Type B pancreatic cell (in vitro differentiated cells): ENCODE measurements at regions not wholly inside any gene's neighbourhood (a gene's known extent, or its start where the extent isn't known, plus 50 kb on each side); places are given as distances from the start of the nearest gene placed in this dataset.

Experiments used
- DNase-seq: peaks from one replicate; pipeline ENCODE4 v3.0.0; 2021; ENCODE audit warnings: mixed read lengths; ENCODE audit not compliant: unreplicated experiment; ENCODE audit errors: extremely low spot score
- H3K27ac Mint-ChIP-seq: 2 replicates; pipeline ENCODE4 v1.8.0; 2021; ENCODE audit warnings: mild to moderate bottlenecking, mixed read lengths
- H3K27me3 Mint-ChIP-seq: 2 replicates; pipeline ENCODE4 v1.8.0; 2021; ENCODE audit warnings: mixed read lengths
- H3K36me3 Mint-ChIP-seq: 2 replicates; pipeline ENCODE4 v1.8.0; 2021; ENCODE audit warnings: mixed read lengths
- H3K4me1 Mint-ChIP-seq: one replicate; pipeline ENCODE4 v1.8.0; 2021; ENCODE audit warnings: mixed read lengths; ENCODE audit not compliant: unreplicated experiment
- H3K4me3 Mint-ChIP-seq: 2 replicates; pipeline ENCODE4 v1.8.0; 2021; ENCODE audit warnings: mild to moderate bottlenecking, mixed read lengths
- H3K9me3 Mint-ChIP-seq: 2 replicates; pipeline ENCODE4 v1.8.0; 2021; ENCODE audit warnings: mixed read lengths
- CTCF ChIP-seq: fragments of 200-600 bp; sonication (generic); conservative IDR thresholded peaks from 2 replicates; pipeline ENCODE4 v1.5.0; 2021; ENCODE audit warnings: antibody characterized with exemption, mild to moderate bottlenecking

DNA sequence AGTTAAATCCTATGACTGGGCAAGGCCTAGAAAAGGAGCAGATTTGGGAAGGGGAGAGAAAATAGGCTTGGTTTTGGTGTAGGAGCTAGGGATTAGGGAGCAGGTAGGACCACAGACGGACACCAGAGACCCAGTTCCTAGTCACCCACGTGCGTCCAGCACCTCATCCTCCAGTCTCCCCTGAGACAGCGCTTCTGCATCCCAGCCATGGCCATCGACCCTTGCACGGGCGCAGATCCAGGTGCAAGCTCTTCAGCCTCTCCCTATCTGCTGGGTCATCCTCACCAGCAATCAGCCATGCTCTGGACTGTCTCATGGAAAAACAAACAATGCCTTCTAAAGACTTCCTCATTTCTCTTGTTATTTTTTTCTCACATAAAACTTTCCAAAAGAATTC, 246.8 kb upstream of the RAB6C start:
- no peak for DNase-seq
- TF ChIP-seq CTCF = no peak
- Mint-ChIP-seq H3K27me3 (no peaks in the 10 kb centered on the region), H3K36me3 (no peaks in the 10 kb centered on the region), H3K4me1 (no peaks in the 10 kb centered on the region), H3K4me3 (no peak overlapping the region), H3K9me3 (no peaks in the 10 kb centered on the region), H3K27ac (no peak overlapping the region)

DNA sequence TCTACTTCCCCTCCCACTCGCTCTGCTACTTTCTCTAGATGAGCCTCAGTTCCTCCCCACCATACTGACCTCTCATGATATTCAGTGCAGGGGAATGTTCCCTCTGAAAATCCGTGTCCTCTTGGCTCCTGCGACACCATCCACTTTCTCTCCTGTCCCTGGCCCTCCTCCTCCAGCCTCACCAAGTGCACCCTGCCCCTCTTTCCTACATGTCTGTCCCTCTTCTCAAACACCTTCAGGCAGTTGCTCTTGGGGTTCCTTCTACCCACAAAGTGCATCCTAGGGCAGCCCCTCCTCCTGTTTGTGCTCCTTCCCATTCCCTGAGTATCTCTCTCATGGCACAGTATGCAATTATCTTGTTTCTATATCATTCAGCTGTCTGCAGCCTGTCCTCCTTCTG, 246.4 kb upstream of the RAB6C start:
- H3K36me3 Mint-ChIP-seq = no peaks in the 10 kb centered on the region
- DNase-seq = no peak
- H3K9me3 Mint-ChIP-seq = no peaks in the 10 kb centered on the region
- no peaks in the 10 kb centered on the region for H3K27me3 Mint-ChIP-seq
- H3K4me3 Mint-ChIP-seq = no peak overlapping the region
- no peak overlapping the region for H3K27ac Mint-ChIP-seq
- TF ChIP-seq CTCF = no peak
- H3K4me1 Mint-ChIP-seq = no peaks in the 10 kb centered on the region

GRCh38 chr2:129733579-129733978, 245.9 kb upstream of the RAB6C start:
- Mint-ChIP-seq H3K36me3 (no peaks in the 10 kb centered on the region), H3K27ac (no peak overlapping the region), H3K4me1 (no peaks in the 10 kb centered on the region), H3K9me3 (no peaks in the 10 kb centered on the region), H3K27me3 (no peaks in the 10 kb centered on the region), H3K4me3 (no peak overlapping the region)
- no peak for DNase-seq
- no peak for TF ChIP-seq CTCF

DNA sequence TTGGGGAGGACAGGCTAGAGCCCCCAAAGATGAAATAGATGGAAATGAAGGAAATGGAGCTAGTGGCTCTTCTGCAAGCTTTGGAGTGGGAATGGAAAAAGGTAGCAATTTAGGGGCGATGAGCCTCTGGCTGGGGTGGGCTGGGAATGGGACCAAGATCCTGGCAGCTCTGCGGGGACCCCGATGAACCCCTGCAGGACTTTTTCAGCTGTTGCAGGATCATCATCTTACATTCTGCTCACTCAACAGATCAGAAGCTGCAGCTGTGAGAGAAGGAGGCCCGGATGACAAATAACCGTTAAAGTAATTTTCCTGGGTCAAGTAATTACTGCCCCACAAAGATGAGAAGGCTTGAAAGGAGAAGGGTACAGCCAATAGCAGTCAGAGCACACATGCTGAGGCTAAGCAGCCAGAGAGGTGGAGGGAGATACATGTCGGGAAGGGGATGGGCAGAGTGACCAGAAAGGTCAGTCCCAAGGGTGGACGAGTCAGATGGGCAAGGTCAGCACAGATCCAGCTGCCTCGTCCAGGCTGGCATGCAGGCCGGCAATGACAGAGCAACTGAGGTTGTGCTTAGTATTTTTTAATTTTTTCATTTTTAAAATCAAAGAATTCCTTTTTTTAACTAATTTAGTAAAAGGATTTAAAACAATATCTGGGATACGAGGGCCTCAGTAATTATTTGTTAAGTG, 245.0 kb upstream of the RAB6C start:
- H3K4me1 Mint-ChIP-seq = no peaks in the 10 kb centered on the region
- H3K36me3 Mint-ChIP-seq = no peaks in the 10 kb centered on the region
- no peak overlapping the region for H3K27ac Mint-ChIP-seq
- H3K4me3 Mint-ChIP-seq = no peak overlapping the region
- no peaks in the 10 kb centered on the region for H3K9me3 Mint-ChIP-seq
- DNase-seq = peak; percentile 54
- H3K27me3 Mint-ChIP-seq = no peaks in the 10 kb centered on the region
- no peak for TF ChIP-seq CTCF

GRCh38 chr2:129735576-129735975, 243.9 kb upstream of the RAB6C start:
- no peak for DNase-seq
- H3K9me3 Mint-ChIP-seq = no peaks in the 10 kb centered on the region
- H3K4me1 Mint-ChIP-seq = no peaks in the 10 kb centered on the region
- no peak for TF ChIP-seq CTCF
- H3K36me3 Mint-ChIP-seq = no peaks in the 10 kb centered on the region
- H3K27ac Mint-ChIP-seq = no peak overlapping the region
- no peaks in the 10 kb centered on the region for H3K27me3 Mint-ChIP-seq
- H3K4me3 Mint-ChIP-seq = no peak overlapping the region
